Right lobe of liver (tissue), 4 donors: ENCODE measurements at regions not wholly inside any gene's neighbourhood (a gene's known extent, or its start where the extent isn't known, plus 50 kb on each side); places are given as distances from the start of the nearest gene placed in this dataset.

Experiments
- POLR2A ChIP-seq: fragments of 450-650 bp; IDR thresholded peaks from one replicate; pipeline ENCODE4 v1.6.1; 2017; ENCODE audit warnings: antibody characterized with exemption, mild to moderate bottlenecking
- TF ChIP-seq, protein P1 (sequence below), 4 donors: fragments of 200-600 bp in 3 of 4; fragments of 450-650 bp in 1 of 4; IDR thresholded peaks; one replicate each; pipeline versions ENCODE4 v1.5.1 to v1.8.0; 2016 to 2022; ENCODE audit warnings: antibody characterized with exemption in 4 of 4, mild to moderate bottlenecking in 2 of 4
- donor health status: DM: no; HTN: no; CAD: no.
- donor health status: DM: no; HTN: no; CAD: no.
- donor health status: DM: no; HTN: yes; CAD: no.

GRCh38 chr17:34098699-34099098, 156.4 kb upstream of the CCL2 start:
- TF ChIP-seq, protein P1, sequence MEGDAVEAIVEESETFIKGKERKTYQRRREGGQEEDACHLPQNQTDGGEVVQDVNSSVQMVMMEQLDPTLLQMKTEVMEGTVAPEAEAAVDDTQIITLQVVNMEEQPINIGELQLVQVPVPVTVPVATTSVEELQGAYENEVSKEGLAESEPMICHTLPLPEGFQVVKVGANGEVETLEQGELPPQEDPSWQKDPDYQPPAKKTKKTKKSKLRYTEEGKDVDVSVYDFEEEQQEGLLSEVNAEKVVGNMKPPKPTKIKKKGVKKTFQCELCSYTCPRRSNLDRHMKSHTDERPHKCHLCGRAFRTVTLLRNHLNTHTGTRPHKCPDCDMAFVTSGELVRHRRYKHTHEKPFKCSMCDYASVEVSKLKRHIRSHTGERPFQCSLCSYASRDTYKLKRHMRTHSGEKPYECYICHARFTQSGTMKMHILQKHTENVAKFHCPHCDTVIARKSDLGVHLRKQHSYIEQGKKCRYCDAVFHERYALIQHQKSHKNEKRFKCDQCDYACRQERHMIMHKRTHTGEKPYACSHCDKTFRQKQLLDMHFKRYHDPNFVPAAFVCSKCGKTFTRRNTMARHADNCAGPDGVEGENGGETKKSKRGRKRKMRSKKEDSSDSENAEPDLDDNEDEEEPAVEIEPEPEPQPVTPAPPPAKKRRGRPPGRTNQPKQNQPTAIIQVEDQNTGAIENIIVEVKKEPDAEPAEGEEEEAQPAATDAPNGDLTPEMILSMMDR (IDR thresholded peaks at IDR 0.05): no peak
- no peak for TF ChIP-seq POLR2A
